ENCODE measurements at regions not wholly inside any gene's neighbourhood (a gene's known extent, or its start where the extent isn't known, plus 50 kb on each side); places are given as distances from the start of the nearest gene placed in this dataset.

GRCh38 chrX:139094671-139095592, 383.4 kb upstream of the FGF13 start:
- intact Hi-C loops (cut with DNase I; ENCODE audit: low total_unique reads) (no loop called here), in situ Hi-C loops (cut with MboI; ENCODE audit: low pct_ligation_motif_present in 1 of 4, low pct_unique_long_range_greater_than_20kb in 1 of 4, low sequenced_read_pairs in 3 of 4) (no loop called here)
- no peak for DNase-seq
- Histone ChIP-seq H3K27me3 (no peaks in the 10 kb centered on the region), H3K36me3 (no peaks in the 10 kb centered on the region), H3K4me3 (no peak overlapping the region), H3K4me1 (no peaks in the 10 kb centered on the region), H3K9me3 (no peaks in the 10 kb centered on the region), H3K27ac (no peak overlapping the region)
- no peak for TF ChIP-seq CTCF (IDR thresholded peaks at IDR 0.05)
- no peak for TF ChIP-seq POLR2A (IDR thresholded peaks at IDR 0.05)
- TF ChIP-seq EP300 (IDR thresholded peaks at IDR 0.05; ENCODE audit: low read depth): no peak
- TF ChIP-seq POLR2AphosphoS5 (IDR thresholded peaks at IDR 0.05): no peak
- 48% methylated on average over 6 of the region's 6 CpGs; no CpG with 5 or more reads in 1 of the 2 donors for WGBS, 2 donors (ENCODE audit: low coverage in 1 of 2)

- 87% methylated on average over 3 of the region's 3 CpGs; no CpG with 5 or more reads in 1 of the 2 donors for WGBS, 2 donors (ENCODE audit: low coverage in 1 of 2)
- intact Hi-C loops (cut with DNase I; ENCODE audit: low total_unique reads): no loop called here
- DNase-seq: no peak
- TF ChIP-seq POLR2AphosphoS5 (IDR thresholded peaks at IDR 0.05) (no peak), POLR2A (IDR thresholded peaks at IDR 0.05) (no peak), CTCF (IDR thresholded peaks at IDR 0.05) (no peak)
- Histone ChIP-seq H3K4me3 (no peak overlapping the region), H3K36me3 (no peaks in the 10 kb centered on the region), H3K27me3 (no peaks in the 10 kb centered on the region), H3K4me1 (no peaks in the 10 kb centered on the region), H3K9me3 (no peaks in the 10 kb centered on the region), H3K27ac (no peak overlapping the region)
- in situ Hi-C loops (cut with MboI; ENCODE audit: low pct_ligation_motif_present in 1 of 4, low pct_unique_long_range_greater_than_20kb in 1 of 4, low sequenced_read_pairs in 3 of 4): no loop called here
Observed at GRCh38 chrX:139093201-139093600, 381.7 kb upstream of the FGF13 start.

- DNase-seq: no peak
- no peaks in the 10 kb centered on the region for H3K36me3 ChIP-seq
Observed at GRCh38 chrX:139091878-139092277, 380.4 kb upstream of the FGF13 start.

GRCh38 chrX:139091066-139091465, 379.5 kb upstream of the FGF13 start:
- no peak overlapping the region for H3K4me3 ChIP-seq
- DNase-seq: no peak
- H3K36me3 ChIP-seq: no peaks in the 10 kb centered on the region
- no peaks in the 10 kb centered on the region for H3K27me3 ChIP-seq
- no peaks in the 10 kb centered on the region for H3K9me3 ChIP-seq
- H3K4me1 ChIP-seq: no peaks in the 10 kb centered on the region
- in situ Hi-C loops (cut with MboI; ENCODE audit: low pct_ligation_motif_present in 1 of 4, low pct_unique_long_range_greater_than_20kb in 1 of 4, low sequenced_read_pairs in 3 of 4): no loop called here
- H3K27ac ChIP-seq: no peak overlapping the region
- intact Hi-C loops (cut with DNase I; ENCODE audit: low total_unique reads): no loop called here
- TF ChIP-seq POLR2AphosphoS5 (IDR thresholded peaks at IDR 0.05) (no peak), POLR2A (IDR thresholded peaks at IDR 0.05) (no peak), EP300 (IDR thresholded peaks at IDR 0.05; ENCODE audit: low read depth) (no peak), CTCF (IDR thresholded peaks at IDR 0.05) (no peak)

More at GRCh38 chrX:139091878-139092277, 380.4 kb upstream of the FGF13 start:
- no peak overlapping the region for H3K4me3 ChIP-seq
- intact Hi-C loops (cut with DNase I; ENCODE audit: low total_unique reads) (no loop called here), in situ Hi-C loops (cut with MboI; ENCODE audit: low pct_ligation_motif_present in 1 of 4, low pct_unique_long_range_greater_than_20kb in 1 of 4, low sequenced_read_pairs in 3 of 4) (no loop called here)
- TF ChIP-seq POLR2A (IDR thresholded peaks at IDR 0.05) (no peak), EP300 (IDR thresholded peaks at IDR 0.05; ENCODE audit: low read depth) (no peak), POLR2AphosphoS5 (IDR thresholded peaks at IDR 0.05) (no peak), CTCF (IDR thresholded peaks at IDR 0.05) (no peak)
- 79% methylated on average over 3 of the region's 3 CpGs; no CpG with 5 or more reads in 1 of the 2 donors for WGBS, 2 donors (ENCODE audit: low coverage in 1 of 2)
- H3K4me1 ChIP-seq: no peaks in the 10 kb centered on the region
- no peaks in the 10 kb centered on the region for H3K9me3 ChIP-seq
- H3K27ac ChIP-seq: no peak overlapping the region
- no peaks in the 10 kb centered on the region for H3K27me3 ChIP-seq

All from transverse colon (tissue), 4 donors.